Right lobe of liver (tissue), 4 donors: ENCODE measurements at regions not wholly inside any gene's neighbourhood (a gene's known extent, or its start where the extent isn't known, plus 50 kb on each side); places are given as distances from the start of the nearest gene placed in this dataset.

Experiments
- CTCF ChIP-seq, 4 donors: fragments of 200-600 bp in 3 of 4; fragments of 450-650 bp in 1 of 4; IDR thresholded peaks; one replicate each; pipeline versions ENCODE4 v1.5.1 to v1.8.0; 2016 to 2022; ENCODE audit warnings: antibody characterized with exemption in 4 of 4, mild to moderate bottlenecking in 2 of 4
- POLR2A ChIP-seq: fragments of 450-650 bp; IDR thresholded peaks from one replicate; pipeline ENCODE4 v1.6.1; 2017; ENCODE audit warnings: antibody characterized with exemption, mild to moderate bottlenecking
- donor health status: DM: no; HTN: no; CAD: no.
- donor health status: DM: no; HTN: no; CAD: no.
- donor health status: DM: no; HTN: yes; CAD: no.

DNA sequence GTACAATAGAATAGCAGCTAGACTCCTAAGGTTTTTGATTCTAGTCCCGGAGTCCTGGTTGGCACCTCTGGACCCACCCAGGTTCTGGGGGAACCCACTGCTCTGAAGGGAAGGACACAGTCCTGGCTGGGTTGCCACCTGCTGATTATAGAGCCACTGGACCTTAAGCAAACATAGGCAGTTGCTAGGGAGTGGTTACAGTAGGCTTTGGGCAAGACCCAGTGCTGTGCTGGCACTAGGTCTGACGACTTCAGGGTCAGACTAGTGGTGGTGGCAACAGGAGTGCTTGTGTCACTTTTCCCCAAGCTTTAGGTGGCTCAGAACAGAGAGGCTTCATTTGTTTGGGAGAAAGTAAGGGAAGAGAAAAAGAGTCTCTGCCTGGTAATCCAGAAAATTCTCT lies 109.8 kb upstream of the C3orf80 start:
- TF ChIP-seq POLR2A (no peak), CTCF (IDR thresholded peaks at IDR 0.05) (peak in 1 of 4 donors; percentile 5)
